ENCODE measurements at regions not wholly inside any gene's neighbourhood (a gene's known extent, or its start where the extent isn't known, plus 50 kb on each side); places are given as distances from the start of the nearest gene placed in this dataset.

DNA sequence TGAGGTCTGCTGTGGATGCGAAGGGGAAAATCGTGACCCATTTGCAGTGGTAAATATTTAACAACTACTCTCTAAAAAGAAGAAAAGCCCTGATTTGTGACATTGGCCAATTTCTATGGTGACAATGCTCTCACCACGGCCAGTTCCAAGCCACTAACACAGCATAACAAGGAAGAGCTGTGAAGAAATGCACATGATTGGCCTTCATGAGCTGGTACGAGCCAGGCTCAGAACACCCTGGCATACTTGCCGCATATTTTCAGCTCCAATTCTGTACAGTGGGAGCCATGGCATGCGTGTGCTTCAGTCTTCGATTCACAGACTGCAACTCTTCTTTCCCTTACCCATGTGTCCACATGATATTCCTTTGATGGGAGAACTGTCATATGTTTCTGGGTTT lies 363.9 kb upstream of the CDH5 start:
- DNase-seq, result no peak

DNA sequence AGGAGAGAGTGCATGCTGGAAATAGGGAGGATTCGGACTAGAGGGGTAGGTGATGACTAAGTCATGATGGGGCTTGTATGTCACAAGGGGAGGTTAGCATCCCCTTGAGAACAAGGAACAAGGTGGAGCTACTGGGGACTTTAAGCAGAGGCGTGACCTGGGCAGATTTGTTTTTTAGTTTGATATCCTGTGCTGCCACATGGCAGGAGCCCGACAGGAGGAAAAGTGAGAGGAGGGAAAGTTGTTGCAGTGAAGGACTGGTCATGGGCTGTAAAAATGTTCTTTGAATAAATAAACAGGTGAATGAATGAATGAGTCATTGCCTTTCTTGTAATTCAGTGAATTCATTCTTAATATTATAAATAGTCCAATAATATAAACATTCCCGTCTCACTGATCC lies 365.1 kb upstream of the CDH5 start:
- no peak for DNase-seq

DNA sequence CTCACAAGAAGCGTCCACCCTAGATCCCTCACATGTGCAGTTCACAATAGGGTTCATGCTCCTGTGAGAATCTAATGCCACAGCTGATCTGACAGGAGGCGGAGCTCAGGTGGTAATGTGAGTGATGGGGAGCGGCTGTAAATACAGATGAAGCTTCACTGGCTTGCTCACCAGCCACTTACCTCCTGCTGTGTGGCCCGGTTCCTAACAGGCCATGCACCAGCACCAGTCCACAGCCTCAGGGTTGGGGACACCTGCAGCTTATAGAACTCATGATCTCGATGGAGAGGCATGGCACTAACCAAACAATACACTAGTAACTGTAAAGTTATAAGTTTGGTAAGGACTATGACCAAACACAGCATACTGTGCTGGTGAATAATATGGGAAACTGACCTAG lies 368.0 kb upstream of the CDH5 start:
- DNase-seq, result no peak

DNA sequence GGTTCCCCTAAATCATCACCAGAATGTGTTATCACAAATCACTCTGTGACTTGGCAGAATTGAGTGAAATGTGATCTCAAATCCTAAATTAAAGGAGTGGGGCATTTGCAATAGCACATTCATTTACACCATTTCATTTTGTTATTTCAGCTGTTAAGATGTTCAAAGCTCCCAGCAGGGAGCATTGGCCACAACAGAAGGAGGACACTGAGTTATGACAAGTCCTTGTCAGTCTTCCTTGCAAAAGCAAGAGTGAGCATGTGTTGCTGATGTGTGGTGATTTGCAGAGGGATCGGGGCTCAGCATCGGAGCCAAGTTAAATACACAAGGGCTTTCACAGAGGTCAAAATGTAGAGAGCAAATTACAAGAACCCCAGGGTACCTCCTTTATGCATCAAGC lies 372.2 kb upstream of the CDH5 start:
- DNase-seq, result no peak

DNA sequence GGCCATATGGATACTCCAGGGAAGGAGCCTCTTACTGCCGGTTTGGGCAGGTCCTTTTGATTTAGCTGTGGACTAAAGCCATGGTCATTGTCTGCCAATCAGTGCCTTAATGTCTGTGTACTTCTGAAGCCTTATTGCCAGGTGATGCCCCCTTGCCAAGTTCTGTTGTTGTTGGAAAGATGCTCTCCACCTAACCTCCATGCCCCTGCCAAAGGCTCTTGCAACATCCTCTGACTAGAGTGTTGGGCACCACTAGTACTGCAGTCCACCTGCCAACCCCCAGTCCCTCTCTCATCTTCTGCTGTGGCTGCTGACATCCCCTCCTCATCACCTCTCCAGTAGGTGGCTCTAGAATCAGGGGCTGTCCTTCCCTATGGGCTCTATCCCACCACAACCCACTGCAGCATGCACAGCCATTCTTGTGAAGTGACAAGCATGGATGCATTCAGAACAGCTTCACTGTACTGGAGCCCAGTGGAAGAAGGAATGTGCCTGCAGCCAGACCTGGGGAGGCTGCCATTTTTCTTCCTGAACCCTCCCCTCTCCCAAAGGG lies 375.3 kb upstream of the CDH5 start:
- no peak for DNase-seq

DNA sequence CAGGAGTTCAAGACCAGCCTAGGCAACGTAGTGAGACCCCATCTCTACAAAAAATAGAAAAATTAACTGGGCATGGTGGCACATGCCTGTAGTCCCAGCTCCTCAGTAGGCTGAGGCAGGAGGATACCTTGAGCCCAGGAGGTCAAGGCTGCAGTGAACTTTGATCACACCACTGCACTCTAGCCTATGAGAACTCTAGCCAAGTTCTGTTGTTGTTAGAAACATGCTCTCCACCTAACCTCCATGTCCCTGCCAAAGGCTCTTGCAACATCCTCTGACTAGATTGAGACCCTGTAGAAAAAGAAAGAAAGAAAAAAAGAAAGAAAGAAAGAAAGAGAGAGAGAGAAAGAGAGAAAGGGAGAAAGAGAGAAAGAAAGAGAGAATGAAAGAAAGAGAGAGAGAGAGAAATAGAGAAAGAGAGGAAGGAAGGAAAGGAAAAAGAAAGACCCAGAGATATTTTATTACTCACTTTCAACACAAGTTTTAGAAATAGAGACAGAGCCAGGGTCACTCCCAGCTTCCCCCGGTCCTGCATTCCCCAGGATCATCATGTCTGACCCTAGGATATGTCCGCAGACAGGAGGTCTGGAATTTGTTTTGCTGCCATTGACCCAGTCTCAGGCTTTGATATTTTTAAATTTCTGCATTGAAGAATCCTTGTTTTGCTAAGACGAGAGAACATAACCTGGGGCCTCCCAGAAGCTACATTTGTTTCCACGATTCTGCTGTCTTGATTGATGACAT lies 376.5 kb upstream of the CDH5 start:
- no peak for DNase-seq

DNA sequence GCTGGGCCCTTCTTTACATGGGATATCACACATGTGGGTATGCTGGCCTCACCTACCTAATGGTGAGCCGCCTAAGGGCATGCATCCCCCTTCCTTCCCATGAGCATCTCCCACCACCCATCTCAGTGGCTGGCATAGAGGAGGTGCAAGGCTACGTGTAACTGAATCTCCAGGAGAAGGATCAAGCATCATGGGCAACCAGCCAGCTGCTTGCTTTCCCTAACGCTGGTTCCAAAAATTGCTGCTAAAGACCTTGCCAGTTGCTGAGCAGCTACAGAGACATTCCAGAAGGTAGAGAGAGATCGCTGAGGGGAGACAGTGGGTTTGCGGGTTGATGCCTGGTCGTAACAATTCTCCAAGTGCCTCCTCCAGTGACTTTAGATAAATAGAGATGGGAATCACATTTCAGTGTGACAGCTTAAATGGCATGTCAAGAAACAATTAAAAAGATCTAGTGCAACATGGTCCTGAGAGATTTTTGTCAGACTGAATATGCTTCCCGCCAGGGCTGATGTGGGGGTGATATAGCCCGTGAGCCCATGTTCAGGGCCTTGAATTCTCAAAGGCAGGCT lies 378.4 kb upstream of the CDH5 start:
- no peak for DNase-seq

DNA sequence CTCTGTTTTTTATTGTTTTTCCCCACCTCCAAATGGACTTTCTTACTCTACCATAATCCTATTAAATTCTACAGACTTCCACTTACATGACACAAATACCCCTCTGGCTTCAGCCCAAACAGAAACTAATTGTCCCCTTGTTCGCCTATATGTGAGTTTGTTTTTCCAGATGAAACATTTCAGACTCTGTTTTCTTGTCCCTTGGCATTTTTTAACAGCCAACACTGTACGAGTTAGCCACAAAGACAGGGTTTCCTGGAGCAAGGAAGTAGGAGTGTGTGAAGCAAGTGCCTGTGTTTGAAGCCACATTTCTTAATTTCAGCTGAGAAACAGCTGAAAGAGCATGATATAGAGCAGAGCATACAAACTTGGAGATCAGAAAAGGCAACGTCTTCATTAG lies 382.2 kb upstream of the CDH5 start:
- DNase-seq, result no peak

DNA sequence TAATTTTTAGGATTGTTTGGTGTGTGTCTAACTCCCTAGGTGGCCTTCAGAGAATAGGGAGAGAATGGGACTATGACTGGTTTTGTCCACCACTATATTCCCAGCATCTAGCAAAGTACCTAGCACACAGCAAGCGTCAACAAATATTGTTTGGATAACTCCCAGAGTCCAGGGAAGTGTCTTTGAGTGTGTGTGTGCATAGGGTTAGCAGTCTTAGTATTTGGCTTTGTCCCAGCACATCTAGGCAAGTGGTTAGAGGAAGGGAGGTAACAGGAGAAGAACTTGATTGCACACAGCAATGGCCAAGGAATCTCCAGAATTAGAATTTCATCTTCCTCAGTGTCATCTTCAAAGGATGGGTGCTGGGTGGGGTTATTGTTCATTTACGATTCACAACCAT lies 385.4 kb upstream of the CDH5 start:
- DNase-seq, result no peak

DNA sequence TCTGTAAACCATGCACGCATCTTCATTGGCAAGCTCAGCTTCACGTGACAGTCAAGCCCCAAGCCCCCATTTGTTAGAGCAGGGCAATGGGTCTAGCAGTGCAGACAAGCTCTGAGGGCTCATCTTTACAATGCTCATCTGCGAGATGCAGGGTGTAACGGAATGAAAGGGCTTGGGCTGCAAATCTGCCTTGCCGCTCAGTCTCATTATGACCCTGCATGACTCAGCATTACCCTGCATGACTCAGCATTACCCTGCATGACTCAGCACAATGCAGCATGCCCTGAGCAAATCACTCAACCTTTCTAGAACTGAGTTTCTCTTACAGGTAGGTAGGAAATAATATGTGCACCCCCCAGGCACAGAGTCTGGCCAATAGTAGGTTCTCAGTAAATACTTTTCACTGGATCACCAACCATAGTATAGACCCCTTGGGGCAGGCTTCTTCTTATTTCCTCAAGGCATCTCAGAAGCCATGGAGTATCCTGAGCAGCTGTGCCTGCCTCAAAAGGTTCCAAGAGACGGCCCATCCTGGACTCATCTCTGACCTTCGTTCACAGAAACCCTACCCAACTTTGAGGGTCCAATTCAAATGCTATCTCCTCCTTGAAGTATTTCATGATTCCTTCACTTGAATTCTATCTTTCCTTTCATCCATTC lies 391.3 kb upstream of the CDH5 start:
- DNase-seq, result no peak

DNA sequence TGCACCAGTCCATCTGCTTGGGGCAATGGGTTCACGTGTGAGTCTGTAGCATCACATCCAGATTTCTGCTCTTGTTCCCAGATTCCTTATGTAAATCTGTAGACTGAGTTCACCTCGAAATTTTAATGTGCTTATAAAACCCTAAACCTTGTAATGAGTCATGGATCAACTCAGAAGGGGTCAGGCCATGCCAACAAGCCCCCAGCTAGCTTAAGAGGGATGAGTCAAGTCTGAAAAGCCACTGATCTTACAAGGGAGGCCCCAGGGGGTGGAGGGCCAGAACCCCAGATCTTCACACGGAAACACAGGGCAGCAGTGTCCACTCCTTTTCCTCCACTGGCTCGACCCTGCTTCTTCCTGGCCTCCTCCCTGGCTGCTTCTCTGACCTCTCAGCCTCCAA lies 399.1 kb upstream of the CDH5 start:
- DNase-seq, result no peak

DNA sequence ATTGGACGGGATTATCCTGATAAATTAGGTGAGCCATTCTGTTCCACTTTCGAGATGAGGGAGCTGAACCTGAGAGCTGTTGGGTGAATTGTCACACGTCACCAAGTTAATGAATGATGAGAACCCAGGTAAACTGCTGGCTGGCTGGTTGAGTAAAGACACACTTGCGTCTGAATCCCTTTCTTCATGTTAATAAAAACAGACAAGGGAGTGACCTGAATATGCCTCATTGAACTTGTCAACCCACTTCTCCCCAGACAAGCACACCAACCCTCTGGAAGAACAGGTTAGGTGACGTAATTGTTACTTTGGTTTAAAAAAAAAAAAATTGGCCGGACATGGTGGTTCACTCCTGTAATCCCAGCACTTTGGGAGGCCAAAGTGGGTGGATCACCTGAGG lies 400.9 kb upstream of the CDH5 start:
- DNase-seq, result no peak

DNA sequence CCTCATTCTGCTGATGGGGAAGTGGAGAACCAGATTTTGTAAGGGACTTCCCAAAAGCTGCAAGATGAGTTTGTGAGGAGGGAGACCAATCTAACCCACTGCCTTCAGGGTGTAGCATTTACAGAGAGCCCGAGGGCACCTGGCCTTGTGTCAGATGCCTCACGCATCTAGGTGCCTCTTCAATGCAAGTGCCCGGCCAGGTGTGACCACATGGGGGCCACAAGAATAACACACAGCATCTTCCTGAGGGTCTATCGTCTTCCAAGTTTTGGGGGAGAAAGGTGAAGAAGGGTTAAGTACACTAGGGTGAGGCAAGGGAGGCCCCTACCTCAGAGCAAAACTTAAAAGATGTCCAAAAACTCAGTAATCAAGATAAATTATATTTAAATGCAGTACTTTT lies 401.7 kb upstream of the CDH5 start:
- no peak for DNase-seq

DNA sequence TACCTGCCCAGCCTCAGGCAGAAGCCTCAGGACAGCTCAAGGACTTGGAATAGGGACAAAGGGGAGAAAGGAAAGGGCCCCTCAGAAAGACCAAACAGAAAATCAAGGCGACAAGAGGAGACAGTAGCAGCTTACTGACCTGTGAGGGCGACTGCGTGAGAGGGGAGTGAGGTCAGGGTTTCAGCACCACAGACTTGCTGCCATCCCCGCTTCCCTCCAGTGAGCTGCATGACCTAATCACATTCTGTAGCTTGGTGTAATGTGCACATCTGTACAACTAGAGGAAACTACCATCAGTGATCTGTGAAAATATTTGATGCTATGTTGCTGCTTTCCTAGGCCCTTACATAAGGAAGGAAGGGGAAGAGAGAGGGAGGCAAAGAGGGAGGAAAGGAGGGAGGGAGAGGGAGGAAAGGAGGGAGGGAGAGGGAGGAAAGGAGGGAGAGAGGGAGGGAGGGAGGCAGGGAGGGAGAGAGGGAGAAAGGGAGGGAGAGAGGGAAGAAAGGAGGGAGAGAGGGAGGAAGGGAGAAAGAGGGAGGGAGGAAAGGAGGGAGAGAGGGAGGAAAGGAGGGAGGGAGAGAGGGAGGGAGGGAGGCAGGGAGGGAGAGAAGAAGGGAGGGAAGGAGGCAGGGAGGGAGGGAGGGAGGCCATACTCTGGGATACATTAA lies 404.9 kb upstream of the CDH5 start:
- DNase-seq, result no peak

DNA sequence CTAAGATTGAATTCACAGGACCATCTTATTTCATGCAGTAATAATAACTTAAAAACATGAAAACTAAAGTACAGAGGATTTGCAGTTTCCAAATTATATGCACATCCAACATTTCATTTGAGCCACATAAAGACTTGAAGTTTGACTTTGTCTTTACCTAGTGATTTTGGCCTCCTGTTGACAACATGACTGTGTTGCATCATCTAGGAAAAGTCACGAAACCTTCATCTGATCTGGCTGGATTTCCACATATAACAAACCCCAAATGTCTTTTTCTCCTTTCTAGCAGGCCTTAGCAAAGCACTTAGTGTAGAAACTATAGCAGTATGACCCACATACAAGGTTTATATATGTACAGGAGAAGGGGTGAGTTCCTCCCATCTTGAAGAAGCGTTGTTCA lies 406.5 kb upstream of the CDH5 start:
- DNase-seq, result no peak

DNA sequence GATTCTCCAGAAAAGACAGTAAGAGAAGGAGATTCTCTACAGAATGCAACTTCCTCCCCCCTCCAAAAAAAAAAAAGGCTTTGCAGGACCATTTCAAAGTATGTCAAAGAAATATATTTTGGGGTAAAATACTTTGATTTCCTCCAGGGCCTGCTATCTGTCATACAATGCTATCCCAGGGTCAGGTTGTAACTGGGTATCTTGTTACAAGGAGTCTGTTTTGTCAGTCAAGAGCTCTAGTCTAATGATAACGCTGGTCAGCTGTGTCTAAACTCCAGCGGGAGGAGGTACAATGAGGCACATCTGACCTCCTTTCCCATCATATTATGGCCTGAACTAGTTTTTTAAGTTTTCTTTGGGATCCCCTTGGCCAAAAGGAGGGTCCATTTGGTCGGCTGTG lies 408.4 kb upstream of the CDH5 start:
- DNase-seq, result no peak

DNA sequence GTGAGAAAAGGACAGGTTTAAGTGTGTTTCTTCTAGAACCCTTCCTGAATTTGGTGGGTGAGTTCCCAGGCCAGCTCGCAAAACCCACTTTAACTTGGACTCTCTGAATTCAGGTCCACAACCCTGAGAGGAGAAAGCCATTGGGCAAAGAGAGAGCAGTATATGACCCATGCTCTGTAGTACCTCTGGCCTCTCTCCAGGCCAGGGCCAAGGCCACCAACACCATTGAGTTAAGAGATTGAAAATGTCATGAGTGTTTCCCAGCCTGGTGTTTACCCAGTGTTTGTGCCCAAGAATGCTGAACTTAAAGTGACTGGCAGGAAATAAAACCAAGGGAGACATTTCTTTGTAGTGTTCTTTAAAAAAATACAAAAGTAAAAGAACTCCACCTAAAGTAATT lies 410.4 kb upstream of the CDH5 start:
- no peak for DNase-seq

DNA sequence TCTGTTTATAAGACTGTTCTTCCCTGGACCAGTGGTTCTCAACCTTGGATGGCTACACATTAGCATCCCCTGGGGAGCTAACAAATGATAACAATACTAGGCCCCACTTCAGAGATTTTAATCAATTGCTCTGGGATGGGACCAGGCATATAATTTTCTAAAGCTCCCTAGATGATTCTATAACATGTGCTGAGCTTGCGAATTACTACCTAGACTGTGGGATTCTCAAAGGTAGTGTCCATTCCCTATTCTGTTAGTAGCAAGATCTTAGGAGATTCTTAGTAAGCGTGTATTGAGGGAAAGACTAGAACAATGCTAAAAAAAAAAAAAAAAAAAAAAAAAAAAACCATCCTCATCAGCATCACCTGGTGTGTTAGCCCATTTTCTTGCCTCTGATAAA lies 412.0 kb upstream of the CDH5 start:
- no peak for DNase-seq

DNA sequence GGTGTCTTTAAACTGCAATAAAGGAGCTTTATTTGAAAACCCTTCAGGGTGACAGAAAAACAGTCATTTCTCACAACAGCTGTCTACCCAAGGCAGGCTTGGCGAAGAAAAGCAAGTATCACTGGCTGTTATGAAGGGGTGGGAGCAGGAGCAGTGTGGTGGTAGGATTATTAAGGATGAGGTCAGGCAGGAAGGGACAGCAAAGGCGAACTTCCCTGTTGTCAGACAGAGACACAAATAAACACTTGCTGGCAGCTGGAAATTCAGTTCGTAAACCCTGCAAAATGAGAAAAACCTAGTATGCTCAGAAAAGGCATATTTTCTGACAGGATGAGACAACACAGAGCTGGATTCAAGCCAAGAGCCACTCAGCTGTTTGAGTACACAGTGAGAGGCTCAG lies 416.3 kb upstream of the CDH5 start:
- DNase-seq, result no peak

DNA sequence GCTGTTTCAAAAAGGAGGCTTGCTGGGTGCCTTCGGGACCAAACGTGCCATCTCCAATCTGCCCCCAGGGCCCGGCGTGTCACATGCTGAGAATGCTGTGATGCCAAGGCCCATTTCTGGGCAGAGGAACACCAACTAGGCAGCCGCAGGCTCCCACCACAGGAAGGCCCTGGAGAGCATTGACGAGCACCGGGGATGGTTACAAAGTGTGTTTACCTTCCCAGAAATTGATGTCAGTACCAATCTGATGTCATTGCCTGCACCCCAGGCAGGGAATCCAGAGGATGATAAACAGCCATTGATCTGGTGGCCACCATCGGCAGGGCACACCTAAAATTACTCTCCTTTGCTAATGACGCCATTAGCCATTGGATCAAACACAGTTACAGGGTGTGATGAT lies 418.1 kb upstream of the CDH5 start:
- no peak for DNase-seq

DNA sequence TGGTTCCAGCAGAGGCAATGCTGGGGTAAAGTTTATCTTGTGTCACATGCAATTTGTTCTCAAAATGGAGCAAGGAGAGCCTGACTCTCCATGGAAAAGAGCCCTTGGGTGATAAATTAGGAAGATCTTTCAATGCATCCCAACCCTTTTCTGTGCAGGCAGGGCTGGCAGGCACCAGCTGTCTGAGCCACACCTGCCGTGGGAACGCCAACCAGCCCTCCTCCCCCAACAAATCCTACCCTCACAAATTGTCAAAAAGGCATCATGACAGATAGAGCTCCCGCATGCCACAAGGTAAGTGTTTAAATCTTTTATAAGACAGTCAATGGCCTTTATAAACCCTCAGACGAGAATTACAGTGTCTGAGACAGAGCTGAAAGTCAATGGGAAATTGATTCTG lies 418.5 kb upstream of the CDH5 start:
- DNase-seq, result no peak

DNA sequence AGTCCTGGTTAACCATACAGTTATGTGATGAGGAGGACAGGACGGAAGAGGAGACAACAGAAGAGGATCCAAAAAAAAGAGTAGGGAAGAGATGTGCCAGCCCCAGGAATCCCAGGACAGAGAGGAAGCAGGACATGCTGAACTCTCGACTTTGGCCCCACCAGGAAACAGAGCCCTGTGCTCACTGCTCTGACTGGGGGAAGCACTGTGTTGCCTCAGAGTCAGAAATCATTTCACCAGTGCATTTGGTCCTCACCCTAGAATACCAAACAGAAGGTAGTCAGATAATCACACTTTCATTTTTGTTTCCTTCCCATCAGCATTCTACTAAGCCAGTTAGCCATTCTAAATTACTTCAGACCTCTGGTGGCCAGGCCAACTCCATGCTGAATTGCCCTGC lies 421.0 kb upstream of the CDH5 start:
- no peak for DNase-seq

DNA sequence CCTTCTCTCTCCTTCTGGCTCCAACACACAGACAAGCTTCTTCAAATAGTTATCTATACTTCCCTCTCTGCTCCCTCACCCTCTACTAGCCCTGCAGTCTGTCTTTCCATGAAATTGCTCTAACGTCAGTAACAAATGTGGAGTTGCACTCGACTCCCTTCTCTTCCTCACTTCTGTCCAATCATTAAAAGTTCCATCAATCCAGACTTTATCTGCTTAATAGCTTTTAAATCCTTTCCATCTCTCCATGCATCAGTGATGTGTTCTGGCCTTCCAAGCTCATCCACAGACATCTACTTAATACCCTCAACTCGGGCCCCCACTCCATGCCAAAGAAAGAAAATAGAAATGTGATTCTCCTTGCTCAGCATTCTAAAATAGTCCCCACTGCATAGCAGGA lies 422.1 kb upstream of the CDH5 start:
- DNase-seq, result no peak

DNA sequence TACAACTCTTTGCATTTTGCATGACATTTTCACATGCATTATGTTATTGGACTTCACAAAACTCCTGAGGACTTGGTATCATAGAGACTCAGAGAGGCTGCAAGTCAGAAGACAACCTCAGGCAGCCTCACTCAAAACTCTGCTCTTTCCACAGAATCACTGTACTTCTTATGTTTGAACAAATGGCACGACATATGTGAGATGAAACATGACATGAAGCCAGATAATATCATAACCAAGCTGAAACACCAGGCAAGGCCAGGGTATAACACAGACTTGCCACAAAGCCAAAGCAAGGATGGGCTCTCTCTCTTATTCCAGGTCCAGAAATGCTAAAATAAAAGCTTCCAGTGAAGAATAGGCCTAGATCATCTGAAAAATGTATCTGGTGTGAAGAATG lies 425.8 kb upstream of the CDH5 start:
- no peak for DNase-seq

All from activated CD4-positive, alpha-beta T cell treated with anti-CD3 and anti-CD28 coated beads, Interleukin-2, amount 50 U/mL, for 1 hour (primary cell).